HCT116 (cell line): ENCODE measurements at regions not wholly inside any gene's neighbourhood (a gene's known extent, or its start where the extent isn't known, plus 50 kb on each side); places are given as distances from the start of the nearest gene placed in this dataset.

ENCODE experiments used
- ATAC-seq: fragments of 200-7000 bp; cut with Tn5 transposase; 2 replicates; pipeline ENCODE4 v1.9.1; 2020; ENCODE audit warnings: mild to moderate bottlenecking, moderate library complexity
- BruUV-seq: library from RNA; stranded (reverse); fragments of 400-500 nt; replicated peaks from 2 replicates; lab custom pipeline; 2021; lab: Mats Ljungman, UMichigan
- CTCF ChIA-PET: fragments of 300-600 bp; sonication (Branson Sonifier 250); formaldehyde crosslinking; loops from one replicate; lab custom pipeline; 2021; ENCODE audit warnings: antibody characterized with exemption; lab: Charles Lee
- POLR2A ChIA-PET: fragments of 300-600, 350-600 bp; sonication (Branson Sonifier 250); formaldehyde crosslinking; loops from one replicate; lab custom pipeline; 2021; ENCODE audit warnings: antibody characterized with exemption; lab: Charles Lee
- RAD21 ChIA-PET, 2 experiments: fragments of 300-600 bp; sonication (Branson Sonifier 250); formaldehyde crosslinking; loops; one replicate each; lab custom pipeline; 2023; ENCODE audit warnings: low total read pairs in 2 of 2; ENCODE audit not compliant: uncharacterized antibody in 2 of 2, unreplicated experiment in 2 of 2, low non-redundant PET in 1 of 2; lab: Charles Lee
- DNase-seq: peaks from one replicate; pipeline ENCODE4 v3.0.0-alpha.2; 2010; ENCODE audit warnings: low read depth, low spot score
- H2AFZ ChIP-seq: fragments of 200-600 bp; shearing (Covaris generic), sonication (generic); 2 replicates; pipeline ENCODE4 v1.6.1; 2017; ENCODE audit warnings: low read depth, mixed run types, mixed read lengths, antibody characterized with exemption, low read length; ENCODE audit not compliant: poor library complexity, severe bottlenecking
- H3K27ac ChIP-seq: 2 replicates; pipeline ENCODE4 v1.5.1; 2012; ENCODE audit warnings: low read depth, low read length
- H3K27me3 ChIP-seq: fragments of 200-600 bp; sonication (generic); 2 replicates; pipeline ENCODE4 v1.6.1; 2016; ENCODE audit warnings: mixed run types, low read length, mixed read lengths; ENCODE audit not compliant: insufficient read depth
- H3K36me3 ChIP-seq, 2 experiments: fragments of 200-500 bp in 1 of 2; fragments of 200-600 bp in 1 of 2; sonication (Bioruptor generic) in 1 of 2; sonication (generic) in 1 of 2; 2 replicates each; pipeline versions ENCODE4 v1.5.1 to v1.6.1; 2014 to 2016; ENCODE audit warnings: low read length in 2 of 2, inconsistent platforms in 1 of 2, mixed read lengths in 1 of 2, mixed run types in 1 of 2; ENCODE audit not compliant: insufficient read depth in 2 of 2, control insufficient read depth in 1 of 2
- H3K4me1 ChIP-seq, 2 experiments: fragments of 200-600 bp in 1 of 2; sonication (generic) in 1 of 2; 2 replicates each; pipeline versions ENCODE4 v1.5.1 to v1.6.1; 2012 to 2017; ENCODE audit warnings: low read length in 2 of 2, inconsistent platforms in 1 of 2, mild to moderate bottlenecking in 1 of 2, mixed read lengths in 1 of 2, mixed run types in 1 of 2, moderate library complexity in 1 of 2; ENCODE audit not compliant: insufficient read depth in 2 of 2, control insufficient read depth in 1 of 2
- H3K4me2 ChIP-seq: fragments of 200-600 bp; sonication (generic); 2 replicates; pipeline ENCODE4 v1.6.1; 2017; ENCODE audit warnings: mixed run types, low read length, mixed read lengths
- H3K4me3 ChIP-seq, 2 experiments: fragments of 200-600 bp in 1 of 2; sonication (generic) in 1 of 2; replicated peaks in 1 of 2; 2 replicates each; pipeline ENCODE4 v1.5.1; 2011 to 2016; ENCODE audit warnings: low read length in 2 of 2, control low read depth in 1 of 2, low read depth in 1 of 2, mild to moderate bottlenecking in 1 of 2, mixed read lengths in 1 of 2, mixed run types in 1 of 2
- H3K79me2 ChIP-seq: fragments of 200-600 bp; sonication (generic); 2 replicates; pipeline ENCODE4 v1.6.1; 2017; ENCODE audit warnings: mild to moderate bottlenecking, mixed run types, low read length, moderate library complexity, mixed read lengths; ENCODE audit not compliant: insufficient read depth
- H3K9ac ChIP-seq: fragments of 200-600 bp; sonication (generic); 2 replicates; pipeline ENCODE4 v1.6.1; 2016; ENCODE audit warnings: low read length, mixed read lengths
- H3K9me2 ChIP-seq: fragments of 200-600 bp; sonication (generic), shearing (Covaris generic); 2 replicates; pipeline ENCODE4 v1.6.1; 2017; ENCODE audit warnings: mixed run types, mild to moderate bottlenecking, moderate library complexity; ENCODE audit not compliant: insufficient read depth
- H3K9me3 ChIP-seq, 2 experiments: fragments of 200-500 bp in 1 of 2; fragments of 200-600 bp in 1 of 2; sonication (Bioruptor generic) in 1 of 2; sonication (generic) in 1 of 2; 2 replicates each; pipeline ENCODE4 v1.6.1; 2014 to 2017; ENCODE audit warnings: low read length in 2 of 2, mixed read lengths in 2 of 2, inconsistent platforms in 1 of 2, low read depth in 1 of 2, mild to moderate bottlenecking in 1 of 2, mixed run types in 1 of 2, moderate library complexity in 1 of 2; ENCODE audit not compliant: control insufficient read depth in 1 of 2, insufficient read depth in 1 of 2
- H4K20me1 ChIP-seq: fragments of 200-600 bp; sonication (generic), shearing (Covaris generic); 2 replicates; pipeline ENCODE4 v1.6.1; 2017; ENCODE audit warnings: mixed run types, mild to moderate bottlenecking, moderate library complexity; ENCODE audit not compliant: insufficient read depth
- ATF3 ChIP-seq: IDR thresholded peaks from 2 replicates; pipeline ENCODE4 v1.6.1; 2012
- FOSL1 ChIP-seq: IDR thresholded peaks from 2 replicates; pipeline ENCODE4 v1.6.1; 2012; ENCODE audit warnings: low read depth
- JUND ChIP-seq: IDR thresholded peaks from 2 replicates; pipeline ENCODE4 v1.6.1; 2012
- POLR2A ChIP-seq: IDR thresholded peaks from 2 replicates; pipeline ENCODE4 v1.7.0; 2011; ENCODE audit warnings: borderline replicate concordance; ENCODE audit not compliant: insufficient read depth, insufficient read length; ENCODE audit errors: extremely low read depth
- RAD21 ChIP-seq: IDR thresholded peaks from 2 replicates; pipeline ENCODE4 v1.6.1; 2012; ENCODE audit warnings: low read depth, mild to moderate bottlenecking
- REST ChIP-seq: IDR thresholded peaks from 2 replicates; pipeline ENCODE4 v1.6.1; 2012; ENCODE audit warnings: low read depth
- SIN3A ChIP-seq: IDR thresholded peaks from 2 replicates; pipeline ENCODE4 v1.6.1; 2012; ENCODE audit warnings: low read depth
- ZBTB33 ChIP-seq: IDR thresholded peaks from 2 replicates; pipeline ENCODE4 v1.6.1; 2011; ENCODE audit warnings: mild to moderate bottlenecking, low read length, moderate library complexity; ENCODE audit not compliant: insufficient replicate concordance; ENCODE audit errors: extremely low read depth
- intact Hi-C: fragments of 100-400 bp; cut with micrococcal nuclease; formaldehyde crosslinking; loops from 2 replicates; pipeline ENCODE4 v1.10.0; 2022

- Histone ChIP-seq H3K27ac (no peak overlapping the region), H3K36me3 (no peaks in the 10 kb centered on the region), H3K9me3 (no peaks in the 10 kb centered on the region), H3K27me3 (no peaks in the 10 kb centered on the region), H3K9ac (no peak overlapping the region), H3K9me2 (no peaks in the 10 kb centered on the region), H2AFZ (no peak overlapping the region), H4K20me1 (no peaks in the 10 kb centered on the region), H3K4me3 (no peak overlapping the region), H3K4me1 (peaks cover 5 to 13% of the 10 kb centered on the region in 2 experiments; a peak in 3 of 4 replicates), H3K4me2 (no peak overlapping the region), H3K79me2 (no peaks in the 10 kb centered on the region)
- no TSS peak for BruUV-seq
- intact Hi-C loops: no loop called here
- DNase-seq: no peak
- ChIA-PET CTCF (no interaction called here), RAD21 (no interaction called here), POLR2A (interaction anchor here (1.0 kb wide), 1 partner anchor 10 kb away, joined by 3 read pairs; no protein-coding TSS in a partner anchor)
- TF ChIP-seq SIN3A (no peak), JUND (no peak), ZBTB33 (no peak), REST (no peak), ATF3 (no peak), POLR2A (no peak), FOSL1 (no peak), RAD21 (no peak)
- ATAC-seq: no peak; the same call in 1 of the 2 replicates
Observed at GRCh38 chr21:35128536-35128935, 79.4 kb upstream of the RUNX1 start.
